Activated CD4-positive, alpha-beta memory T cell treated with anti-CD3 and anti-CD28 coated beads for 36 hours (primary cell): ENCODE measurements at regions not wholly inside any gene's neighbourhood (a gene's known extent, or its start where the extent isn't known, plus 50 kb on each side); places are given as distances from the start of the nearest gene placed in this dataset.
"Not testable (repeated sequence)": the region's sequence is repeated elsewhere in the genome, so short reads cannot be mapped to it uniquely, and the experiment has no call there.

Source experiments
- CTCF ChIA-PET: fragments of 350-600 bp; sonication (Branson Sonifier 250); formaldehyde crosslinking; loops from one replicate; lab custom pipeline; 2021; ENCODE audit warnings: antibody characterized with exemption, inconsistent platforms; lab: Charles Lee
- POLR2A ChIA-PET: fragments of 350-600 bp; sonication (Branson Sonifier 250); formaldehyde crosslinking; loops from one replicate; lab custom pipeline; 2021; ENCODE audit warnings: antibody characterized with exemption; lab: Charles Lee
- DNase-seq: peaks from one replicate; pipeline ENCODE4 v3.0.0-alpha.2; 2020
- H3K27ac Mint-ChIP-seq: one replicate; pipeline ENCODE4 v1.8.0; 2021; ENCODE audit warnings: mixed read lengths
- H3K27me3 Mint-ChIP-seq: one replicate; pipeline ENCODE4 v1.8.0; 2021; ENCODE audit warnings: mixed read lengths
- H3K36me3 Mint-ChIP-seq: one replicate; pipeline ENCODE4 v1.8.0; 2021; ENCODE audit warnings: mixed read lengths
- H3K4me1 Mint-ChIP-seq: one replicate; pipeline ENCODE4 v1.8.0; 2021; ENCODE audit warnings: low read depth, mixed read lengths
- H3K4me3 Mint-ChIP-seq: one replicate; pipeline ENCODE4 v1.8.0; 2021; ENCODE audit warnings: mild to moderate bottlenecking, mixed read lengths
- H3K9me3 Mint-ChIP-seq: one replicate; pipeline ENCODE4 v1.8.0; 2021; ENCODE audit warnings: mixed read lengths
- intact Hi-C: fragments of 100-400 bp; cut with micrococcal nuclease; formaldehyde crosslinking; loops from one replicate; pipeline ENCODE4 v1.15.1; 2023

DNA sequence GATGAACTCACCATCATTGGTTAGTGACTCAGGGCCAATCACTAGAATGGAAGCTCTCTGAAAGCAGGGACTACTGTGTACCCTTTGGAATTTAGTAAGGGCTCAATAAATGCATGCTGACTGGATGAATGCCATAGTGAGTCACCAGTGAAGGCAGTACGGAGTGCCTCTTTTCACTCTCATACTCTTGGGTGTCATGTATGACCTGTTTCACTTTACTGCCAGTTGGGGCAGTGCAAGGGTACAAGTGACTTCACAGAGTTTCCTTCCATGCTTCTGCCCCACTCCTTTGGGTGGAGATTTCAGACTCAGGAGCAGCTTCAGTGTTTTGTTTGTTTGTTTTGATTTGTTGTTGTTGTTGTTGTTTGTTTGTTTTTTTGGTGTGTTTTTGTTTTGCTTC lies 57.7 kb downstream of the SOX3 start:
- no peak overlapping the region for H3K27ac Mint-ChIP-seq
- no peaks in the 10 kb centered on the region for H3K27me3 Mint-ChIP-seq
- no peaks in the 10 kb centered on the region for H3K4me1 Mint-ChIP-seq
- intact Hi-C loops: no loop called here
- no peaks in the 10 kb centered on the region for H3K9me3 Mint-ChIP-seq
- ChIA-PET POLR2A (no interaction called here), CTCF (no interaction called here)
- H3K4me3 Mint-ChIP-seq: no peak overlapping the region
- DNase-seq: no peak
- no peaks in the 10 kb centered on the region for H3K36me3 Mint-ChIP-seq

DNA sequence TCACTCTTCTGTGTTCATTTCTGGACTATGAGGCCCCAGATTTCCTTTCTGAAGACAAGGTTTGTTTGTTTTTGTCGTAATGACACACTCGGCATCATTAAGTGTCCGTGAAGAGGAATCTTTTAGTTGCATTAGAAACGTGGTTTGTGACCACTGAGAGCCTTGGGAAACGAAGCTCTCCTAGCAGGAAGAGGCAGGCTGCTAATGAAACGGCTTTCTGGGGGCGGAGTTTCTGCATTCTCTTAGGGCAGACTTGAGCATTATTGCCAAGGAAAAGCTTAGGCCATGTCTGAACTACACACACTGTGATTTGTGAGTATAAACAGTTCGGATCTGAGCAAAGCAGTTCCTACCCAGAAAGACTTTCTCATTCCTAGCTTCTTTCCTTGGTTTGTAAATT lies 64.0 kb downstream of the SOX3 start:
- CTCF ChIA-PET: no interaction called here
- intact Hi-C loops: no loop called here
- Mint-ChIP-seq H3K36me3 (no peaks in the 10 kb centered on the region), H3K4me1 (no peaks in the 10 kb centered on the region), H3K27ac (no peak overlapping the region), H3K4me3 (no peak overlapping the region), H3K27me3 (peaks cover 7% of the 10 kb centered on the region), H3K9me3 (no peaks in the 10 kb centered on the region)
- POLR2A ChIA-PET: no interaction called here
- DNase-seq: no peak

DNA sequence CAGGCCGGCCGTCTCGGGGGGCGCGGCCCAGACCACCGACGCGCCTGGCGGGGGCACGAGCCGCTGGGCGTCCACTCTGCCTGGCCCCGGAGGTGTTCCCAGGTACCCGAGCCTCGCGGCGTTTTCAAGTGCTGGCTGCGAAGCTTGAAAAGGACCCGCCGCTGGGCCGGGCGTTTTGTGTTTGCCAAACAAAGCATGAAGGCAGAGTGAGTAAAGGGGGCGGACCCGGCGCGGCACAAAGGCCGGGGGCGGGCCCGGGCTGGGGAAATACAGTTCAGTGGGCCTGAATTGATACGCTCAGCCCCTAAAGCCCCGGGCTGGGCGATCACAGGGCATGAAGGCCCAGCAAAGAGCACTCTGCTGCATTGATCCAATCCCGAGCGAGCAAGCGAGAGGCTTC lies 65.4 kb downstream of the SOX3 start:
- intact Hi-C loops: no loop called here
- DNase-seq: no peak
- no peaks in the 10 kb centered on the region for H3K4me1 Mint-ChIP-seq
- no peaks in the 10 kb centered on the region for H3K36me3 Mint-ChIP-seq
- ChIA-PET CTCF (no interaction called here), POLR2A (no interaction called here)
- no peaks in the 10 kb centered on the region for H3K9me3 Mint-ChIP-seq
- no peak overlapping the region for H3K4me3 Mint-ChIP-seq
- peaks cover 7% of the 10 kb centered on the region for H3K27me3 Mint-ChIP-seq
- no peak overlapping the region for H3K27ac Mint-ChIP-seq

DNA sequence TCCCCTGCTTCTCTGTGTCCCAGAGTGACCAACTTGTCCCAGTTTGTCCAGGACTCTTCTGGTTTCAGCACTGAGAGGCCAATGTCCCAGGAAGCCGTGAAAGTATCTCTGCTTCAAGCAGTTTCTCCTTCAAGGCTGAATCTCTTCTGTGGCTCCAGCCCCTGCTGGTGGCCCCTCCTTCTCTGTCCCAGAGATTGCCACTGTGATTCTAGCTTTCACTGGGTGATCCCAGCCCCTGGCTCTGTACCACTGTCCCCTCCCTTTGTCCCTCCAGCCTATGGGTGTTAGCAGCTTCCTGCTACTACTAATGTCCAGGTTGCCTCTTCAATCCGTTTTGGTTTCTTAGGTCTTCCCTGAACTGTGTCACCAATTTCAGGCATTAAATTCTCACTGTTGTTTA lies 70.5 kb downstream of the SOX3 start:
- H3K9me3 Mint-ChIP-seq: no peaks in the 10 kb centered on the region
- intact Hi-C loops: no loop called here
- CTCF ChIA-PET: no interaction called here
- DNase-seq: no peak
- no peak overlapping the region for H3K4me3 Mint-ChIP-seq
- no peaks in the 10 kb centered on the region for H3K4me1 Mint-ChIP-seq
- no peak overlapping the region for H3K27ac Mint-ChIP-seq
- H3K36me3 Mint-ChIP-seq: no peaks in the 10 kb centered on the region
- POLR2A ChIA-PET: no interaction called here
- peaks cover 1% of the 10 kb centered on the region for H3K27me3 Mint-ChIP-seq

- H3K36me3 Mint-ChIP-seq: no peaks in the 10 kb centered on the region
- no peak overlapping the region for H3K4me3 Mint-ChIP-seq
- intact Hi-C loops: no loop called here
- ChIA-PET POLR2A (no interaction called here), CTCF (no interaction called here)
- DNase-seq: no peak
- peaks cover 1% of the 10 kb centered on the region for H3K27me3 Mint-ChIP-seq
- no peak overlapping the region for H3K27ac Mint-ChIP-seq
- no peaks in the 10 kb centered on the region for H3K9me3 Mint-ChIP-seq
- H3K4me1 Mint-ChIP-seq: no peaks in the 10 kb centered on the region
Measured at GRCh38 chrX:140433582-140433981, 71.3 kb downstream of the SOX3 start.

GRCh38 chrX:140432346-140433175 lies 72.3 kb downstream of the SOX3 start:
- ChIA-PET CTCF (no interaction called here), POLR2A (no interaction called here)
- Mint-ChIP-seq H3K4me3 (no peak overlapping the region), H3K4me1 (no peaks in the 10 kb centered on the region), H3K27me3 (no peaks in the 10 kb centered on the region), H3K36me3 (no peaks in the 10 kb centered on the region), H3K27ac (no peak overlapping the region), H3K9me3 (no peaks in the 10 kb centered on the region)
- intact Hi-C loops: no loop called here
- DNase-seq: no peak

- ChIA-PET POLR2A (no interaction called here), CTCF (no interaction called here)
- H3K9me3 Mint-ChIP-seq: no peaks in the 10 kb centered on the region
- H3K4me3 Mint-ChIP-seq: no peak overlapping the region
- DNase-seq: no peak
- H3K27ac Mint-ChIP-seq: no peak overlapping the region
- H3K4me1 Mint-ChIP-seq: no peaks in the 10 kb centered on the region
- H3K36me3 Mint-ChIP-seq: no peaks in the 10 kb centered on the region
- H3K27me3 Mint-ChIP-seq: no peaks in the 10 kb centered on the region
- intact Hi-C loops: no loop called here
Measured at GRCh38 chrX:140431521-140431920, 73.3 kb downstream of the SOX3 start.

DNA sequence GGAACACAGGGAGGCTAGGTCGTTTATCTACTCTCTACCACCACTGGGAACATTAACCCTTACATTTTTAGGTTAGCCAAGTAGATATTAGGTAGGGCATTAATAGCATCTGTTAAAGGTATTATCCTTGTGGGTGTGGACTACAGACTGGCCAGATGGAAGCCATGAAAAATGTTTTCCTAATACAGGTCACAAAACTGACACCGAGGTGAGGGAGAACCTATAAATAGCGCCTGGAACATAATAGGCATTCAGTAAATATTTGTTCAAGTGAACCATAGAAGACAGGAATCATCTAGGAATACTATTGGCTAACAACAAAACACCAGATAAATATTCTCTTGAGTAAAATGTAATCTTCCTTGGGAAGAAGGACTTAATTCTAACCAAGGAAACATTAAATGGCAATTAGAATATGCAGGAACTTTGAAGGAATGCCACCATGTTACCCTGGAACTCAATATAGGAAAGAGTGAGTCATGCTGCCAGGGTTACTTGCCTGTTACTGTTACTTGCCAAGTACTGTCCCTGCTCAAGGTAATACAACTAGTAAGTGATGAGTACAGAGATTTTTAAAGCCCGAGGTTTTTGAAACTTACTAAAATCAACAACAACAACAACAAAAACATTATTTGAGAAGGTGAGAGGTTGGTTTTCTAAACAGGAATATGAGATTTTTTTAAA lies 79.0 kb downstream of the SOX3 start:
- POLR2A ChIA-PET: no interaction called here
- H3K4me3 Mint-ChIP-seq: no peak overlapping the region

GRCh38 chrX:140422501-140422900 lies 82.4 kb downstream of the SOX3 start:
- H3K4me1 Mint-ChIP-seq: no peaks in the 10 kb centered on the region
- no peaks in the 10 kb centered on the region for H3K27me3 Mint-ChIP-seq
- no peak overlapping the region for H3K4me3 Mint-ChIP-seq
- no peak overlapping the region for H3K27ac Mint-ChIP-seq
- no peaks in the 10 kb centered on the region for H3K9me3 Mint-ChIP-seq
- CTCF ChIA-PET: no interaction called here
- DNase-seq: no peak
- H3K36me3 Mint-ChIP-seq: no peaks in the 10 kb centered on the region
- POLR2A ChIA-PET: no interaction called here
- intact Hi-C loops: no loop called here

More for the DNA sequence above, 79.0 kb downstream of the SOX3 start:
- Mint-ChIP-seq H3K27me3 (no peaks in the 10 kb centered on the region), H3K27ac (no peak overlapping the region), H3K4me1 (no peaks in the 10 kb centered on the region), H3K9me3 (no peaks in the 10 kb centered on the region), H3K36me3 (no peaks in the 10 kb centered on the region)
- CTCF ChIA-PET: no interaction called here
- intact Hi-C loops: no loop called here
- no peak for DNase-seq

DNA sequence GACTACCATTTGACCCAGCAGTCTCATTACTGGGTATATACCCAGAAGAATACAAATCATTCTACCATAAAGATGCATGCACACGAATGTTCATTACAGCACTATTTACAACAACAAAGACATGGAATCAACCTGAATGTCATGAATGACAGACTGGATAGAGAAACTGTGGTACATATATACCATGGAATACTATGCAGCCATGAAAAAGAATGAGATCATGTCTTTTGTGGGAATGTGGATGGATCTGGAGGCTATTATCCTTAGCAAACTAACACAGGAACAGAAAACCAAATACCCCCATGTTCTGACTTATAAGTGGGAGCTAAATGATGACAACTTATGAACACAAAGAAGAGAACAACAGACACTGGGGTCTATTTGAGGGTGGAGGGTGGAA lies 102.7 kb downstream of the SOX3 start:
- H3K27me3 Mint-ChIP-seq, H3K4me1 Mint-ChIP-seq: not testable (repeated sequence)
- H3K9me3 Mint-ChIP-seq: peaks cover 12% of the 10 kb centered on the region

GRCh38 chrX:140396326-140396725 lies 108.5 kb downstream of the SOX3 start:
- POLR2A ChIA-PET, intact Hi-C loops, H3K36me3 Mint-ChIP-seq, H3K9me3 Mint-ChIP-seq, H3K27ac Mint-ChIP-seq, H3K4me1 Mint-ChIP-seq, H3K4me3 Mint-ChIP-seq, H3K27me3 Mint-ChIP-seq, CTCF ChIA-PET, DNase-seq: not testable (repeated sequence)

More for the DNA sequence above, 102.7 kb downstream of the SOX3 start:
- intact Hi-C loops, H3K36me3 Mint-ChIP-seq, H3K4me3 Mint-ChIP-seq, H3K27ac Mint-ChIP-seq, POLR2A ChIA-PET, DNase-seq, CTCF ChIA-PET: not testable (repeated sequence)

- no peaks in the 10 kb centered on the region for H3K4me1 Mint-ChIP-seq
- H3K9me3 Mint-ChIP-seq: no peaks in the 10 kb centered on the region
- intact Hi-C loops: no loop called here
- no peaks in the 10 kb centered on the region for H3K36me3 Mint-ChIP-seq
- no peaks in the 10 kb centered on the region for H3K27me3 Mint-ChIP-seq
- no peak for DNase-seq
- H3K4me3 Mint-ChIP-seq: no peak overlapping the region
- H3K27ac Mint-ChIP-seq: no peak overlapping the region
- ChIA-PET CTCF (no interaction called here), POLR2A (no interaction called here)
Measured at GRCh38 chrX:140393507-140393906, 111.4 kb downstream of the SOX3 start.

DNA sequence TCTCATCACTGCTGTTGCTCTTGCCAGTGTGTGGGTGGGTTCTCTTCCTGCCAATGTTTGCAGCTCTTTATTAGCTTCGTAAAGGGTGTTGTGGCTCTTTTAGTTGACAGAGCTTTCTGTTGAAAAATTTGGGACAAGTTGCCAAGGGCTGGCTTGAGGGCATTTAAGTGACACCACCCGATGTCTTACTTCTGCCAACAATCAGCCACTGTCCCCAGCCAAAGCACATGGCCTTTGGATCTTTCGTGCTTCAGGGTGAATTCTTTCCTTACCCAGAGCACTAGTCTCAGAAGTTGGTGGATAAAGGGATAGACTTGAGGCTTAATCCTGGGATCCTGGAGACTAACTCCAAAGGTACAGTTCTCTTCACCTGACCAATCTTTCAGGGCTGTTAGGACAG lies 113.6 kb downstream of the SOX3 start:
- DNase-seq: no peak
- H3K4me3 Mint-ChIP-seq: no peak overlapping the region
- CTCF ChIA-PET: no interaction called here
- no peak overlapping the region for H3K27ac Mint-ChIP-seq
- H3K4me1 Mint-ChIP-seq: no peaks in the 10 kb centered on the region
- H3K9me3 Mint-ChIP-seq: no peaks in the 10 kb centered on the region
- H3K36me3 Mint-ChIP-seq: no peaks in the 10 kb centered on the region
- POLR2A ChIA-PET: no interaction called here
- H3K27me3 Mint-ChIP-seq: no peaks in the 10 kb centered on the region
- intact Hi-C loops: no loop called here
